ENCODE measurements at regions not wholly inside any gene's neighbourhood (a gene's known extent, or its start where the extent isn't known, plus 50 kb on each side); places are given as distances from the start of the nearest gene placed in this dataset.

GRCh38 chr9:106626936-106627335, 236.0 kb upstream of the ZNF462 start:
- ChIA-PET POLR2A (no interaction called here), CTCF (no interaction called here)
- no peak for TF ChIP-seq ESRRA (CRISPR knock-in tag; IDR thresholded peaks at IDR 0.05; ENCODE audit: borderline replicate concordance)
- no peak for TF ChIP-seq IRF2 (CRISPR knock-in tag; IDR thresholded peaks at IDR 0.05; ENCODE audit: borderline replicate concordance, low read depth)
- no peak for TF ChIP-seq USF2 (CRISPR knock-in tag; IDR thresholded peaks at IDR 0.05)
- no peak for TF ChIP-seq ELF4 (CRISPR knock-in tag; IDR thresholded peaks at IDR 0.05; ENCODE audit: low read depth)
- no peak for TF ChIP-seq AFF4 (CRISPR knock-in tag; IDR thresholded peaks at IDR 0.05; ENCODE audit: borderline replicate concordance)
- no peak for TF ChIP-seq TP53 (CRISPR knock-in tag; IDR thresholded peaks at IDR 0.05)
- no peak for TF ChIP-seq ZBTB43 (CRISPR knock-in tag; IDR thresholded peaks at IDR 0.05)
- TF ChIP-seq ZNF281 (CRISPR knock-in tag; IDR thresholded peaks at IDR 0.05): no peak
- ATAC-seq (no peak), DNase-seq (ENCODE audit: low spot score) (no peak)
- Mint-ChIP-seq H3K27me3 (ENCODE audit: low read depth) (no peaks in the 10 kb centered on the region; the same call in 1 of the 2 replicates), H3K9me3 (no peaks in the 10 kb centered on the region), H3K36me3 (no peaks in the 10 kb centered on the region), H3K27ac (no peak overlapping the region), H3K4me3 (no peak overlapping the region), H3K4me1 (peaks cover 11% of the 10 kb centered on the region)

GRCh38 chr9:106632621-106633020, 230.3 kb upstream of the ZNF462 start:
- POLR2A ChIA-PET: no interaction called here
- Mint-ChIP-seq H3K9me3 (peaks cover 8% of the 10 kb centered on the region), H3K4me3 (no peak overlapping the region), H3K27me3 (ENCODE audit: low read depth) (no peaks in the 10 kb centered on the region), H3K4me1 (0 out of 2 replicates have a peak, but pooled peaks cover 5% of the 10 kb centered on the region), H3K36me3 (no peaks in the 10 kb centered on the region), H3K27ac (no peak overlapping the region)
- DNase-seq (ENCODE audit: low spot score) (no peak), ATAC-seq (no peak)
- CTCF ChIA-PET: no interaction called here
- no peak for TF ChIP-seq E2F4 (CRISPR knock-in tag; IDR thresholded peaks at IDR 0.05; ENCODE audit: borderline replicate concordance, low read depth)
- TF ChIP-seq ZNF232 (CRISPR knock-in tag; IDR thresholded peaks at IDR 0.05): no peak
- TF ChIP-seq MAX (CRISPR knock-in tag; IDR thresholded peaks at IDR 0.05): no peak
- TF ChIP-seq MYBL2 (CRISPR knock-in tag; IDR thresholded peaks at IDR 0.05): no peak
- no peak for TF ChIP-seq SP1 (CRISPR knock-in tag; conservative IDR thresholded peaks at IDR 0.05)
- TF ChIP-seq GABPB1 (CRISPR knock-in tag; IDR thresholded peaks at IDR 0.05): no peak
- TF ChIP-seq STAT6 (CRISPR knock-in tag; conservative IDR thresholded peaks at IDR 0.05; ENCODE audit: low read depth): no peak
- no peak for TF ChIP-seq ZNF219 (CRISPR knock-in tag; IDR thresholded peaks at IDR 0.05; ENCODE audit: borderline replicate concordance)
- TF ChIP-seq NR1H2 (CRISPR knock-in tag; IDR thresholded peaks at IDR 0.05): no peak
- no peak for TF ChIP-seq ZMAT4 (CRISPR knock-in tag; IDR thresholded peaks at IDR 0.05)
- TF ChIP-seq GRHL2 (CRISPR knock-in tag; IDR thresholded peaks at IDR 0.05; ENCODE audit: insufficient replicate concordance, severe bottlenecking): no peak
- TF ChIP-seq ZNF121 (CRISPR knock-in tag; IDR thresholded peaks at IDR 0.05): no peak
- TF ChIP-seq SMAD3 (CRISPR knock-in tag; IDR thresholded peaks at IDR 0.05; ENCODE audit: borderline replicate concordance): no peak
- no peak for TF ChIP-seq FOXJ3 (CRISPR knock-in tag; IDR thresholded peaks at IDR 0.05; ENCODE audit: borderline replicate concordance)
- no peak for TF ChIP-seq KAT7 (CRISPR knock-in tag; IDR thresholded peaks at IDR 0.05; ENCODE audit: borderline replicate concordance)

All from WTC11 (cell line).